ENCODE measurements at regions not wholly inside any gene's neighbourhood (a gene's known extent, or its start where the extent isn't known, plus 50 kb on each side); places are given as distances from the start of the nearest gene placed in this dataset.

- H3K27me3 ChIP-seq (ENCODE audit: low read depth, low read length) = no peaks in the 10 kb centered on the region
- H3K9ac ChIP-seq (ENCODE audit: low read length) = no peak overlapping the region
- H3K36me3 ChIP-seq (replicated peaks; ENCODE audit: low read depth, low read length) = no peaks in the 10 kb centered on the region
- H2AFZ ChIP-seq (ENCODE audit: low read depth, low read length) = no peak overlapping the region
- no peaks in the 10 kb centered on the region for H4K20me1 ChIP-seq (ENCODE audit: insufficient read depth, low read length)
- H3K4me3 ChIP-seq (ENCODE audit: low read length) = no peak overlapping the region
- no peaks in the 10 kb centered on the region for H3K79me2 ChIP-seq (ENCODE audit: low read length)
- no peak overlapping the region for H3K27ac ChIP-seq (ENCODE audit: low read length)
- H3K9me3 ChIP-seq (ENCODE audit: insufficient read depth, low read length) = no peaks in the 10 kb centered on the region
- no peaks in the 10 kb centered on the region for H3K4me1 ChIP-seq (ENCODE audit: low read length)
- no peak for TF ChIP-seq EZH2phosphoT487 (IDR thresholded peaks at IDR 0.05; ENCODE audit: low read depth)
- TF ChIP-seq, protein P1, sequence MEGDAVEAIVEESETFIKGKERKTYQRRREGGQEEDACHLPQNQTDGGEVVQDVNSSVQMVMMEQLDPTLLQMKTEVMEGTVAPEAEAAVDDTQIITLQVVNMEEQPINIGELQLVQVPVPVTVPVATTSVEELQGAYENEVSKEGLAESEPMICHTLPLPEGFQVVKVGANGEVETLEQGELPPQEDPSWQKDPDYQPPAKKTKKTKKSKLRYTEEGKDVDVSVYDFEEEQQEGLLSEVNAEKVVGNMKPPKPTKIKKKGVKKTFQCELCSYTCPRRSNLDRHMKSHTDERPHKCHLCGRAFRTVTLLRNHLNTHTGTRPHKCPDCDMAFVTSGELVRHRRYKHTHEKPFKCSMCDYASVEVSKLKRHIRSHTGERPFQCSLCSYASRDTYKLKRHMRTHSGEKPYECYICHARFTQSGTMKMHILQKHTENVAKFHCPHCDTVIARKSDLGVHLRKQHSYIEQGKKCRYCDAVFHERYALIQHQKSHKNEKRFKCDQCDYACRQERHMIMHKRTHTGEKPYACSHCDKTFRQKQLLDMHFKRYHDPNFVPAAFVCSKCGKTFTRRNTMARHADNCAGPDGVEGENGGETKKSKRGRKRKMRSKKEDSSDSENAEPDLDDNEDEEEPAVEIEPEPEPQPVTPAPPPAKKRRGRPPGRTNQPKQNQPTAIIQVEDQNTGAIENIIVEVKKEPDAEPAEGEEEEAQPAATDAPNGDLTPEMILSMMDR (IDR thresholded peaks at IDR 0.05; ENCODE audit: low read depth, low read length) = no peak
- H3K4me2 ChIP-seq (ENCODE audit: low read length) = no peak overlapping the region
Measured at GRCh38 chr21:21851205-21851604, 853.0 kb downstream of the NCAM2 start.

DNA sequence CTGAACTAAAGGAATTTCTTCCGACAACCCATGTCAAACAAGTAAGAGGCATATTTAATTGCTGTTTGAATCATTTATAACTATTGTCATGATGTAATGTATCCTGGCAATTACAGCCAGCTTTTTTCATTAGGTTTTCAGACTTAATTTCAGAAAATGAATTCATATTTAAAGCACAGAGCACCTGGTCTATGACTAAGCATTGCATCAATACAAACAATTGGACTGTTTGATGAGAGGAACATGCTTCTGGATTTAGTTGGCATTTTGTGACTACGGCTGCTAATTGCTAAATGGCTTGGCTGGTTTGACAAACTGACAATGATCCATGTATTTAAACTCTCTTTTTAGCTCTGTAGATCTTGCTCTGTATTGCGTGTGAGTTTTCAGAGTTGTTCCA lies 853.4 kb downstream of the NCAM2 start:
- no peak for TF ChIP-seq EZH2phosphoT487 (IDR thresholded peaks at IDR 0.05; ENCODE audit: low read depth)
- TF ChIP-seq, protein P1 (IDR thresholded peaks at IDR 0.05; ENCODE audit: low read depth, low read length) = no peak
- Histone ChIP-seq H3K27ac (ENCODE audit: low read length) (no peak overlapping the region), H3K4me2 (ENCODE audit: low read length) (no peak overlapping the region), H4K20me1 (ENCODE audit: insufficient read depth, low read length) (no peaks in the 10 kb centered on the region), H3K9ac (ENCODE audit: low read length) (no peak overlapping the region), H3K36me3 (replicated peaks; ENCODE audit: low read depth, low read length) (no peaks in the 10 kb centered on the region), H2AFZ (ENCODE audit: low read depth, low read length) (no peak overlapping the region), H3K79me2 (ENCODE audit: low read length) (no peaks in the 10 kb centered on the region), H3K4me3 (ENCODE audit: low read length) (no peak overlapping the region), H3K9me3 (ENCODE audit: insufficient read depth, low read length) (no peaks in the 10 kb centered on the region), H3K4me1 (ENCODE audit: low read length) (no peaks in the 10 kb centered on the region), H3K27me3 (ENCODE audit: low read depth, low read length) (no peaks in the 10 kb centered on the region)

- no peak overlapping the region for H3K27ac ChIP-seq (ENCODE audit: low read length)
- H3K79me2 ChIP-seq (ENCODE audit: low read length) = no peaks in the 10 kb centered on the region
- TF ChIP-seq, protein P1 (IDR thresholded peaks at IDR 0.05; ENCODE audit: low read depth, low read length) = no peak
- TF ChIP-seq EZH2phosphoT487 (IDR thresholded peaks at IDR 0.05; ENCODE audit: low read depth) = no peak
- H2AFZ ChIP-seq (ENCODE audit: low read depth, low read length) = no peak overlapping the region
- H3K4me2 ChIP-seq (ENCODE audit: low read length) = no peak overlapping the region
- no peak overlapping the region for H3K4me3 ChIP-seq (ENCODE audit: low read length)
- no peaks in the 10 kb centered on the region for H3K27me3 ChIP-seq (ENCODE audit: low read depth, low read length)
- H3K9me3 ChIP-seq (ENCODE audit: insufficient read depth, low read length) = no peaks in the 10 kb centered on the region
- H3K9ac ChIP-seq (ENCODE audit: low read length) = no peak overlapping the region
- no peaks in the 10 kb centered on the region for H4K20me1 ChIP-seq (ENCODE audit: insufficient read depth, low read length)
- H3K4me1 ChIP-seq (ENCODE audit: low read length) = peaks cover 8% of the 10 kb centered on the region
- no peaks in the 10 kb centered on the region for H3K36me3 ChIP-seq (replicated peaks; ENCODE audit: low read depth, low read length)
Measured at GRCh38 chr21:21858502-21859334, 860.5 kb downstream of the NCAM2 start.

GRCh38 chr21:21860888-21861287 lies 862.7 kb downstream of the NCAM2 start:
- H2AFZ ChIP-seq (ENCODE audit: low read depth, low read length) = no peak overlapping the region

More at GRCh38 chr21:21860888-21861287, 862.7 kb downstream of the NCAM2 start:
- Histone ChIP-seq H3K9ac (ENCODE audit: low read length) (no peak overlapping the region), H3K27me3 (ENCODE audit: low read depth, low read length) (no peaks in the 10 kb centered on the region), H3K9me3 (ENCODE audit: insufficient read depth, low read length) (no peaks in the 10 kb centered on the region), H3K4me1 (ENCODE audit: low read length) (peaks cover 8% of the 10 kb centered on the region), H3K4me2 (ENCODE audit: low read length) (peak overlapping the region; percentile 28), H3K79me2 (ENCODE audit: low read length) (no peaks in the 10 kb centered on the region), H3K36me3 (replicated peaks; ENCODE audit: low read depth, low read length) (no peaks in the 10 kb centered on the region), H4K20me1 (ENCODE audit: insufficient read depth, low read length) (no peaks in the 10 kb centered on the region), H3K4me3 (ENCODE audit: low read length) (no peak overlapping the region), H3K27ac (ENCODE audit: low read length) (no peak overlapping the region)
- TF ChIP-seq, protein P1 (IDR thresholded peaks at IDR 0.05; ENCODE audit: low read depth, low read length) = no peak
- TF ChIP-seq EZH2phosphoT487 (IDR thresholded peaks at IDR 0.05; ENCODE audit: low read depth) = no peak

Measured in OCI-LY3 (cell line).